ENCODE measurements at regions not wholly inside any gene's neighbourhood (a gene's known extent, or its start where the extent isn't known, plus 50 kb on each side); places are given as distances from the start of the nearest gene placed in this dataset.

GRCh38 chr13:68995972-68996667 is 1111.5 kb upstream of the ATXN8OS start:
- FAIRE-seq (no peak), DNase-seq (ENCODE audit: low read depth, low spot score) (no peak)
- Histone ChIP-seq H3K9me1 (ENCODE audit: control insufficient read depth, extremely low read depth, insufficient read depth, low read length) (no peaks in the 10 kb centered on the region), H3K79me2 (ENCODE audit: control insufficient read depth, insufficient read depth, low read length) (no peaks in the 10 kb centered on the region), H3K9me3 (ENCODE audit: control insufficient read depth, low read depth, low read length) (no peaks in the 10 kb centered on the region), H3K4me2 (ENCODE audit: control insufficient read depth, extremely low read depth, insufficient read depth, low read depth, low read length) (no peak overlapping the region), H4K20me1 (ENCODE audit: control insufficient read depth, extremely low read depth, insufficient read depth, low read length) (no peaks in the 10 kb centered on the region), H3K4me3 (ENCODE audit: control insufficient read depth in 2 of 3, extremely low read depth in 1 of 3, insufficient read depth in 2 of 3, low read depth in 1 of 3, low read length in 3 of 3) (no peak overlapping the region), H3K36me3 (ENCODE audit: control insufficient read depth in 2 of 2, extremely low read depth in 1 of 2, insufficient read depth in 2 of 2, low read length in 2 of 2) (no peaks in the 10 kb centered on the region), H3K27ac (ENCODE audit: control insufficient read depth, insufficient read depth, low read length) (no peak overlapping the region), H3K4me1 (ENCODE audit: control insufficient read depth, extremely low read depth, insufficient read depth, low read length) (no peaks in the 10 kb centered on the region), H3K9ac (ENCODE audit: control insufficient read depth, extremely low read depth, insufficient read depth, low read length) (no peak overlapping the region), H2AFZ (ENCODE audit: control insufficient read depth, low read length) (no peak overlapping the region), H3K27me3 (ENCODE audit: control insufficient read depth, extremely low read depth, insufficient read depth, low read length) (no peaks in the 10 kb centered on the region)
- no peak for TF ChIP-seq CTCF (optimal IDR thresholded peaks at IDR 0.05 in 1 of 3, IDR thresholded peaks at IDR 0.05 in 1 of 3, conservative IDR thresholded peaks at IDR 0.05 in 1 of 3; ENCODE audit: extremely low read depth in 1 of 3, insufficient read depth in 2 of 3, low read length in 3 of 3)
- no peak for TF ChIP-seq EZH2 (IDR thresholded peaks at IDR 0.05; ENCODE audit: low read length)
- dilution Hi-C loops (cut with MboI; ENCODE audit: extremely low pct_ligation_motif_present, low sequenced_read_pairs): no loop called here

- Histone ChIP-seq H3K4me2 (ENCODE audit: control insufficient read depth, extremely low read depth, insufficient read depth, low read depth, low read length) (no peak overlapping the region), H3K4me1 (ENCODE audit: control insufficient read depth, extremely low read depth, insufficient read depth, low read length) (no peaks in the 10 kb centered on the region), H2AFZ (ENCODE audit: control insufficient read depth, low read length) (no peak overlapping the region), H3K9ac (ENCODE audit: control insufficient read depth, extremely low read depth, insufficient read depth, low read length) (no peak overlapping the region), H3K79me2 (ENCODE audit: control insufficient read depth, insufficient read depth, low read length) (no peaks in the 10 kb centered on the region), H3K36me3 (ENCODE audit: control insufficient read depth in 2 of 2, extremely low read depth in 1 of 2, insufficient read depth in 2 of 2, low read length in 2 of 2) (no peaks in the 10 kb centered on the region), H3K4me3 (ENCODE audit: control insufficient read depth in 2 of 3, extremely low read depth in 1 of 3, insufficient read depth in 2 of 3, low read depth in 1 of 3, low read length in 3 of 3) (no peak overlapping the region), H3K27me3 (ENCODE audit: control insufficient read depth, extremely low read depth, insufficient read depth, low read length) (no peaks in the 10 kb centered on the region), H3K27ac (ENCODE audit: control insufficient read depth, insufficient read depth, low read length) (no peak overlapping the region), H3K9me3 (ENCODE audit: control insufficient read depth, low read depth, low read length) (no peaks in the 10 kb centered on the region), H4K20me1 (ENCODE audit: control insufficient read depth, extremely low read depth, insufficient read depth, low read length) (no peaks in the 10 kb centered on the region), H3K9me1 (ENCODE audit: control insufficient read depth, extremely low read depth, insufficient read depth, low read length) (no peaks in the 10 kb centered on the region)
- FAIRE-seq (no peak), DNase-seq (ENCODE audit: low read depth, low spot score) (no peak)
- dilution Hi-C loops (cut with MboI; ENCODE audit: extremely low pct_ligation_motif_present, low sequenced_read_pairs): no loop called here
- TF ChIP-seq CTCF (optimal IDR thresholded peaks at IDR 0.05 in 1 of 3, IDR thresholded peaks at IDR 0.05 in 1 of 3, conservative IDR thresholded peaks at IDR 0.05 in 1 of 3; ENCODE audit: extremely low read depth in 1 of 3, insufficient read depth in 2 of 3, low read length in 3 of 3) (no peak), EZH2 (IDR thresholded peaks at IDR 0.05; ENCODE audit: low read length) (no peak)
These were observed 1114.5 kb upstream of the ATXN8OS start for GRCh38 chr13:68993154-68993553.

Data from keratinocyte (primary cell).